ENCODE measurements at regions not wholly inside any gene's neighbourhood (a gene's known extent, or its start where the extent isn't known, plus 50 kb on each side); places are given as distances from the start of the nearest gene placed in this dataset.

- H3K27ac Mint-ChIP-seq (ENCODE audit: unreplicated experiment) = no peak overlapping the region
- BruUV-seq (replicated peaks) = no TSS peak
Measured at GRCh38 chr11:19392847-19393518, 152.2 kb upstream of the E2F8 start.

GRCh38 chr11:19392321-19392720, 151.6 kb upstream of the E2F8 start:
- ChIA-PET POLR2A (no interaction called here), CTCF (no interaction called here)
- DNase-seq = no peak
- Histone ChIP-seq H3K4me3 (ENCODE audit: low read depth, low read length) (no peak overlapping the region), H3K27me3 (replicated peaks; ENCODE audit: control insufficient read depth, insufficient read depth, low read length) (no peaks in the 10 kb centered on the region), H3K4me1 (peaks cover 17% of the 10 kb centered on the region), H3K9me3 (no peaks in the 10 kb centered on the region), H3K36me3 (ENCODE audit: control insufficient read depth, insufficient read depth, low read length) (no peaks in the 10 kb centered on the region)
- no peaks in the 10 kb centered on the region for H3K27me3 Mint-ChIP-seq (ENCODE audit: insufficient read depth, unreplicated experiment)
- no peak overlapping the region for H3K4me3 Mint-ChIP-seq (ENCODE audit: unreplicated experiment)
- no TSS peak for BruUV-seq (replicated peaks)
- no peaks in the 10 kb centered on the region for H3K36me3 Mint-ChIP-seq (ENCODE audit: insufficient read depth, unreplicated experiment)
- H3K4me1 Mint-ChIP-seq (ENCODE audit: low read depth, unreplicated experiment) = peaks cover 19% of the 10 kb centered on the region
- no peaks in the 10 kb centered on the region for H3K9me3 Mint-ChIP-seq (ENCODE audit: unreplicated experiment)
- intact Hi-C loops (cut with micrococcal nuclease; ENCODE audit: unreplicated experiment) = no loop called here
- no peak for TF ChIP-seq CTCF (IDR thresholded peaks at IDR 0.05; ENCODE audit: insufficient read depth in 1 of 2, low read depth in 1 of 2, low read length in 1 of 2, severe bottlenecking in 1 of 2, unreplicated experiment in 1 of 2)
- H3K27ac Mint-ChIP-seq (ENCODE audit: unreplicated experiment) = no peak overlapping the region

More at GRCh38 chr11:19392847-19393518, 152.2 kb upstream of the E2F8 start:
- H3K4me3 Mint-ChIP-seq (ENCODE audit: unreplicated experiment) = no peak overlapping the region
- ChIA-PET POLR2A (no interaction called here), CTCF (no interaction called here)
- Histone ChIP-seq H3K4me1 (peaks cover 17% of the 10 kb centered on the region), H3K9me3 (no peaks in the 10 kb centered on the region), H3K4me3 (ENCODE audit: low read depth, low read length) (no peak overlapping the region), H3K27me3 (replicated peaks; ENCODE audit: control insufficient read depth, insufficient read depth, low read length) (no peaks in the 10 kb centered on the region), H3K36me3 (ENCODE audit: control insufficient read depth, insufficient read depth, low read length) (no peaks in the 10 kb centered on the region)
- no peaks in the 10 kb centered on the region for H3K9me3 Mint-ChIP-seq (ENCODE audit: unreplicated experiment)
- no peak for TF ChIP-seq CTCF (IDR thresholded peaks at IDR 0.05; ENCODE audit: insufficient read depth in 1 of 2, low read depth in 1 of 2, low read length in 1 of 2, severe bottlenecking in 1 of 2, unreplicated experiment in 1 of 2)
- no peaks in the 10 kb centered on the region for H3K27me3 Mint-ChIP-seq (ENCODE audit: insufficient read depth, unreplicated experiment)
- intact Hi-C loops (cut with micrococcal nuclease; ENCODE audit: unreplicated experiment) = no loop called here
- no peak for DNase-seq
- no peaks in the 10 kb centered on the region for H3K36me3 Mint-ChIP-seq (ENCODE audit: insufficient read depth, unreplicated experiment)
- peaks cover 19% of the 10 kb centered on the region for H3K4me1 Mint-ChIP-seq (ENCODE audit: low read depth, unreplicated experiment)

DNA sequence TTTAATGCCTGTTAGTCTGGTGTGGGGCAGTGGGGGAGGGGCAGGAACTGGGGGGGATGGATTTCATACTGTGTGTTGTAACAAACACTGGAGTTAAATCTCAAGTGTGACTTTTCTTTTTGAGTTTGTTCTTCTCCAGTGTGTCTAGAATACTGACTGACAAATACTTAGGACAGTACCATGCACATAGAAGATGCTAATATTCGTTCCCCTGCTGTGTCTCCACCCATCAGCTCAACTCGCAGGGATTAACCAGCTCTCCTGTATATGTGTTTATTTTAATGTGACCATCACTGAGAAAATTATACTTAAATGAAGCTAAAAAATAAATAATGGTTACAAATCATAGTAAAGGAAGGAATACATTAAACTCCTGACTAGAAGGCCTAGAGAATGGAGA, 150.9 kb upstream of the E2F8 start:
- H3K9me3 Mint-ChIP-seq (ENCODE audit: unreplicated experiment) = no peaks in the 10 kb centered on the region
- no peak overlapping the region for H3K4me3 Mint-ChIP-seq (ENCODE audit: unreplicated experiment)
- intact Hi-C loops (cut with micrococcal nuclease; ENCODE audit: unreplicated experiment) = no loop called here
- no peaks in the 10 kb centered on the region for H3K27me3 Mint-ChIP-seq (ENCODE audit: insufficient read depth, unreplicated experiment)
- no peak for DNase-seq
- CTCF ChIA-PET = no interaction called here
- H3K4me1 ChIP-seq = peaks cover 17% of the 10 kb centered on the region
- no peak overlapping the region for H3K4me3 ChIP-seq (ENCODE audit: low read depth, low read length)
- no peaks in the 10 kb centered on the region for H3K27me3 ChIP-seq (replicated peaks; ENCODE audit: control insufficient read depth, insufficient read depth, low read length)
- H3K9me3 ChIP-seq = no peaks in the 10 kb centered on the region
- peaks cover 19% of the 10 kb centered on the region for H3K4me1 Mint-ChIP-seq (ENCODE audit: low read depth, unreplicated experiment)
- no TSS peak for BruUV-seq (replicated peaks)
- no peaks in the 10 kb centered on the region for H3K36me3 ChIP-seq (ENCODE audit: control insufficient read depth, insufficient read depth, low read length)
- no peaks in the 10 kb centered on the region for H3K36me3 Mint-ChIP-seq (ENCODE audit: insufficient read depth, unreplicated experiment)
- no peak for TF ChIP-seq CTCF (IDR thresholded peaks at IDR 0.05; ENCODE audit: insufficient read depth in 1 of 2, low read depth in 1 of 2, low read length in 1 of 2, severe bottlenecking in 1 of 2, unreplicated experiment in 1 of 2)
- no peak overlapping the region for H3K27ac Mint-ChIP-seq (ENCODE audit: unreplicated experiment)
- POLR2A ChIA-PET = no interaction called here

Measured in Caco-2 (cell line).